Activated T-cell treated with anti-CD3 and anti-CD28 coated beads, Interleukin-2, amount 50 U/mL, for 24 hours (primary cell): ENCODE measurements at regions not wholly inside any gene's neighbourhood (a gene's known extent, or its start where the extent isn't known, plus 50 kb on each side); places are given as distances from the start of the nearest gene placed in this dataset.

Experiments used
- DNase-seq: peaks from one replicate; pipeline ENCODE4 v3.0.0-alpha.2; 2020
- H3K27ac Mint-ChIP-seq: 2 replicates; pipeline ENCODE4 v1.8.0; 2020; ENCODE audit warnings: mild to moderate bottlenecking, mixed read lengths
- H3K27me3 Mint-ChIP-seq: 2 replicates; pipeline ENCODE4 v1.8.0; 2020; ENCODE audit warnings: mixed read lengths
- H3K36me3 Mint-ChIP-seq: 2 replicates; pipeline ENCODE4 v1.8.0; 2020; ENCODE audit warnings: low read depth, mixed read lengths
- H3K4me1 Mint-ChIP-seq: 2 replicates; pipeline ENCODE4 v1.8.0; 2020; ENCODE audit warnings: low read depth, mixed read lengths
- H3K4me3 Mint-ChIP-seq: 2 replicates; pipeline ENCODE4 v1.8.0; 2020; ENCODE audit warnings: mild to moderate bottlenecking, moderate library complexity, mixed read lengths
- H3K9me3 Mint-ChIP-seq: 2 replicates; pipeline ENCODE4 v1.8.0; 2020; ENCODE audit warnings: mixed read lengths

GRCh38 chr16:9254863-9255262 is 163.4 kb downstream of the HAPSTR1 start:
- Mint-ChIP-seq H3K4me1 (no peaks in the 10 kb centered on the region), H3K27me3 (peaks cover 54% of the 10 kb centered on the region), H3K9me3 (no peaks in the 10 kb centered on the region), H3K36me3 (no peaks in the 10 kb centered on the region), H3K27ac (no peak overlapping the region), H3K4me3 (no peak overlapping the region)
- DNase-seq, result no peak

- Mint-ChIP-seq H3K27ac (no peak overlapping the region), H3K4me1 (no peaks in the 10 kb centered on the region), H3K27me3 (peaks cover 54% of the 10 kb centered on the region), H3K9me3 (no peaks in the 10 kb centered on the region), H3K36me3 (no peaks in the 10 kb centered on the region), H3K4me3 (no peak overlapping the region)
- peak; percentile 32 for DNase-seq
Observed at GRCh38 chr16:9256196-9256595, 164.8 kb downstream of the HAPSTR1 start.

GRCh38 chr16:9257843-9258242 is 166.4 kb downstream of the HAPSTR1 start:
- Mint-ChIP-seq H3K9me3 (no peaks in the 10 kb centered on the region), H3K27ac (no peak overlapping the region), H3K4me3 (no peak overlapping the region), H3K27me3 (peaks cover 43% of the 10 kb centered on the region), H3K36me3 (no peaks in the 10 kb centered on the region), H3K4me1 (no peaks in the 10 kb centered on the region)
- no peak for DNase-seq

- H3K9me3 Mint-ChIP-seq, result no peaks in the 10 kb centered on the region
- H3K27ac Mint-ChIP-seq, result no peak overlapping the region
Observed at GRCh38 chr16:9258423-9259051, 167.1 kb downstream of the HAPSTR1 start.

GRCh38 chr16:9259914-9260608 is 168.6 kb downstream of the HAPSTR1 start:
- H3K9me3 Mint-ChIP-seq, result no peaks in the 10 kb centered on the region
- no peaks in the 10 kb centered on the region for H3K4me1 Mint-ChIP-seq
- DNase-seq, result no peak
- H3K27me3 Mint-ChIP-seq, result peaks cover 27% of the 10 kb centered on the region
- H3K4me3 Mint-ChIP-seq, result no peak overlapping the region
- H3K27ac Mint-ChIP-seq, result no peak overlapping the region
- H3K36me3 Mint-ChIP-seq, result no peaks in the 10 kb centered on the region

More at GRCh38 chr16:9258423-9259051, 167.1 kb downstream of the HAPSTR1 start:
- DNase-seq, result peak; percentile 30
- H3K4me1 Mint-ChIP-seq, result no peaks in the 10 kb centered on the region
- no peak overlapping the region for H3K4me3 Mint-ChIP-seq
- peaks cover 39% of the 10 kb centered on the region for H3K27me3 Mint-ChIP-seq
- H3K36me3 Mint-ChIP-seq, result no peaks in the 10 kb centered on the region

- H3K27me3 Mint-ChIP-seq, result peaks cover 22% of the 10 kb centered on the region
- H3K4me1 Mint-ChIP-seq, result no peaks in the 10 kb centered on the region
- no peak for DNase-seq
- H3K9me3 Mint-ChIP-seq, result no peaks in the 10 kb centered on the region
- H3K27ac Mint-ChIP-seq, result no peak overlapping the region
- H3K36me3 Mint-ChIP-seq, result no peaks in the 10 kb centered on the region
- no peak overlapping the region for H3K4me3 Mint-ChIP-seq
Observed at GRCh38 chr16:9260666-9261065, 169.2 kb downstream of the HAPSTR1 start.

- no peak overlapping the region for H3K27ac Mint-ChIP-seq
- H3K9me3 Mint-ChIP-seq, result no peaks in the 10 kb centered on the region
- peaks cover 21% of the 10 kb centered on the region for H3K27me3 Mint-ChIP-seq
- DNase-seq, result no peak
- no peaks in the 10 kb centered on the region for H3K36me3 Mint-ChIP-seq
- no peak overlapping the region for H3K4me3 Mint-ChIP-seq
- H3K4me1 Mint-ChIP-seq, result no peaks in the 10 kb centered on the region
Observed at GRCh38 chr16:9261376-9261775, 169.9 kb downstream of the HAPSTR1 start.

GRCh38 chr16:9262941-9263715 is 171.7 kb downstream of the HAPSTR1 start:
- Mint-ChIP-seq H3K27ac (no peak overlapping the region), H3K4me1 (no peaks in the 10 kb centered on the region), H3K4me3 (no peak overlapping the region), H3K27me3 (peaks cover 19% of the 10 kb centered on the region), H3K36me3 (no peaks in the 10 kb centered on the region), H3K9me3 (no peaks in the 10 kb centered on the region)
- no peak for DNase-seq

GRCh38 chr16:9264067-9264466 is 172.6 kb downstream of the HAPSTR1 start:
- Mint-ChIP-seq H3K27ac (no peak overlapping the region), H3K4me3 (no peak overlapping the region), H3K9me3 (no peaks in the 10 kb centered on the region), H3K36me3 (no peaks in the 10 kb centered on the region), H3K27me3 (peaks cover 15% of the 10 kb centered on the region), H3K4me1 (no peaks in the 10 kb centered on the region)
- DNase-seq, result no peak

- peaks cover 15% of the 10 kb centered on the region for H3K27me3 Mint-ChIP-seq
- DNase-seq, result no peak
- H3K4me1 Mint-ChIP-seq, result no peaks in the 10 kb centered on the region
- no peak overlapping the region for H3K27ac Mint-ChIP-seq
- no peaks in the 10 kb centered on the region for H3K36me3 Mint-ChIP-seq
- H3K4me3 Mint-ChIP-seq, result no peak overlapping the region
- H3K9me3 Mint-ChIP-seq, result no peaks in the 10 kb centered on the region
Observed at GRCh38 chr16:9268446-9268845, 177.0 kb downstream of the HAPSTR1 start.

GRCh38 chr16:9270424-9270823 is 179.0 kb downstream of the HAPSTR1 start:
- no peaks in the 10 kb centered on the region for H3K9me3 Mint-ChIP-seq
- DNase-seq, result no peak
- peaks cover 15% of the 10 kb centered on the region for H3K27me3 Mint-ChIP-seq
- no peaks in the 10 kb centered on the region for H3K4me1 Mint-ChIP-seq
- no peaks in the 10 kb centered on the region for H3K36me3 Mint-ChIP-seq
- H3K4me3 Mint-ChIP-seq, result no peak overlapping the region
- no peak overlapping the region for H3K27ac Mint-ChIP-seq

GRCh38 chr16:9270941-9271340 is 179.5 kb downstream of the HAPSTR1 start:
- no peak for DNase-seq
- H3K27me3 Mint-ChIP-seq, result peaks cover 15% of the 10 kb centered on the region
- no peaks in the 10 kb centered on the region for H3K36me3 Mint-ChIP-seq
- no peak overlapping the region for H3K4me3 Mint-ChIP-seq
- no peaks in the 10 kb centered on the region for H3K9me3 Mint-ChIP-seq
- H3K4me1 Mint-ChIP-seq, result no peaks in the 10 kb centered on the region
- no peak overlapping the region for H3K27ac Mint-ChIP-seq

GRCh38 chr16:9271841-9272240 is 180.4 kb downstream of the HAPSTR1 start:
- H3K27ac Mint-ChIP-seq, result no peak overlapping the region
- no peak for DNase-seq
- no peaks in the 10 kb centered on the region for H3K36me3 Mint-ChIP-seq
- H3K4me3 Mint-ChIP-seq, result no peak overlapping the region
- peaks cover 11% of the 10 kb centered on the region for H3K27me3 Mint-ChIP-seq
- H3K4me1 Mint-ChIP-seq, result no peaks in the 10 kb centered on the region
- H3K9me3 Mint-ChIP-seq, result no peaks in the 10 kb centered on the region

GRCh38 chr16:9275377-9275776 is 183.9 kb downstream of the HAPSTR1 start:
- Mint-ChIP-seq H3K4me1 (no peaks in the 10 kb centered on the region), H3K4me3 (no peak overlapping the region), H3K27ac (no peak overlapping the region), H3K27me3 (peaks cover 4% of the 10 kb centered on the region), H3K9me3 (no peaks in the 10 kb centered on the region), H3K36me3 (no peaks in the 10 kb centered on the region)
- no peak for DNase-seq

- Mint-ChIP-seq H3K27ac (no peak overlapping the region), H3K4me3 (no peak overlapping the region), H3K9me3 (no peaks in the 10 kb centered on the region), H3K36me3 (no peaks in the 10 kb centered on the region), H3K27me3 (peaks cover 4% of the 10 kb centered on the region), H3K4me1 (no peaks in the 10 kb centered on the region)
- DNase-seq, result no peak
Observed at GRCh38 chr16:9275816-9276354, 184.4 kb downstream of the HAPSTR1 start.
